Renal cortex interstitium (tissue), 11 donors: ENCODE measurements at regions not wholly inside any gene's neighbourhood (a gene's known extent, or its start where the extent isn't known, plus 50 kb on each side); places are given as distances from the start of the nearest gene placed in this dataset.
A peak's percentile ranks its signal among the peaks of the same experiment; 100 is the strongest.
"Not testable (repeated sequence)": the region's sequence is repeated elsewhere in the genome, so short reads cannot be mapped to it uniquely, and the experiment has no call there.

Experiments used
- DNase-seq, 11 donors: peaks; one replicate each; pipeline ENCODE4 v3.0.0-alpha.2; 2013; ENCODE audit warnings: low read depth in 9 of 11, low spot score in 4 of 11; ENCODE audit errors: extremely low read depth in 1 of 11

- DNase-seq = no peak
These were observed 50.9 kb upstream of the OLIG3 start for GRCh38 chr6:137545073-137545472.

GRCh38 chr6:137547186-137547585 lies 53.0 kb upstream of the OLIG3 start:
- DNase-seq = no peak

GRCh38 chr6:137547601-137548000 lies 53.4 kb upstream of the OLIG3 start:
- DNase-seq = no peak

- no peak for DNase-seq
These were observed 54.9 kb upstream of the OLIG3 start for GRCh38 chr6:137549106-137549505.

- DNase-seq = no peak
These were observed 56.3 kb upstream of the OLIG3 start for GRCh38 chr6:137550535-137550934.

- no peak for DNase-seq
These were observed 58.0 kb upstream of the OLIG3 start for GRCh38 chr6:137552146-137552545.

GRCh38 chr6:137552809-137553208 lies 58.6 kb upstream of the OLIG3 start:
- no peak for DNase-seq

GRCh38 chr6:137559521-137560183 lies 65.5 kb upstream of the OLIG3 start:
- DNase-seq = not testable (repeated sequence)

GRCh38 chr6:137560184-137560563 lies 66.0 kb upstream of the OLIG3 start:
- no peak for DNase-seq

GRCh38 chr6:137568067-137568466 lies 73.9 kb upstream of the OLIG3 start:
- DNase-seq = no peak

- DNase-seq = no peak
These were observed 76.2 kb upstream of the OLIG3 start for GRCh38 chr6:137570393-137570792.

- peak in 1 of 11 donors; percentile 9 for DNase-seq
These were observed 77.7 kb upstream of the OLIG3 start for GRCh38 chr6:137571854-137572253.

GRCh38 chr6:137573739-137574138 lies 79.5 kb upstream of the OLIG3 start:
- DNase-seq = no peak

GRCh38 chr6:137579612-137580011 lies 85.4 kb upstream of the OLIG3 start:
- no peak for DNase-seq

GRCh38 chr6:137581019-137581707 lies 87.0 kb upstream of the OLIG3 start:
- DNase-seq = no peak

- not testable (repeated sequence) for DNase-seq
These were observed 89.3 kb upstream of the OLIG3 start for GRCh38 chr6:137583519-137583918.

GRCh38 chr6:137588472-137588871 lies 94.3 kb upstream of the OLIG3 start:
- no peak for DNase-seq

GRCh38 chr6:137589067-137589848 lies 95.1 kb upstream of the OLIG3 start:
- no peak for DNase-seq

- no peak for DNase-seq
These were observed 96.5 kb upstream of the OLIG3 start for GRCh38 chr6:137590684-137591083.

GRCh38 chr6:137601471-137601870 lies 107.3 kb upstream of the OLIG3 start:
- no peak for DNase-seq
